Activated CD4-positive, alpha-beta T cell treated with anti-CD3 and anti-CD28 coated beads for 24 hours (primary cell): ENCODE measurements at regions not wholly inside any gene's neighbourhood (a gene's known extent, or its start where the extent isn't known, plus 50 kb on each side); places are given as distances from the start of the nearest gene placed in this dataset.

Experiments
- DNase-seq, 2 donors: peaks; one replicate each; pipeline ENCODE4 v3.0.0-alpha.2; 2020; ENCODE audit warnings: low read depth in 2 of 2

GRCh38 chr22:27499121-27499520 is 302.4 kb downstream of the MN1 start:
- DNase-seq: no peak

GRCh38 chr22:27501191-27501936 is 300.2 kb downstream of the MN1 start:
- no peak for DNase-seq

GRCh38 chr22:27502327-27502726 is 299.2 kb downstream of the MN1 start:
- no peak for DNase-seq

- no peak for DNase-seq
Measured at GRCh38 chr22:27504360-27505253, 296.9 kb downstream of the MN1 start.

- DNase-seq: no peak
Measured at GRCh38 chr22:27507111-27507611, 294.4 kb downstream of the MN1 start.

GRCh38 chr22:27507935-27508526 is 293.5 kb downstream of the MN1 start:
- DNase-seq: no peak

- DNase-seq: no peak
Measured at GRCh38 chr22:27509132-27509920, 292.2 kb downstream of the MN1 start.

- no peak for DNase-seq
Measured at GRCh38 chr22:27510024-27510423, 291.5 kb downstream of the MN1 start.

- DNase-seq: no peak
Measured at GRCh38 chr22:27512283-27512761, 289.2 kb downstream of the MN1 start.

GRCh38 chr22:27513021-27513420 is 288.5 kb downstream of the MN1 start:
- no peak for DNase-seq

GRCh38 chr22:27514601-27515523 is 286.7 kb downstream of the MN1 start:
- DNase-seq: no peak

- no peak for DNase-seq
Measured at GRCh38 chr22:27517361-27518155, 284.0 kb downstream of the MN1 start.

GRCh38 chr22:27518531-27519340 is 282.8 kb downstream of the MN1 start:
- DNase-seq: no peak

- DNase-seq: no peak
Measured at GRCh38 chr22:27523711-27524110, 277.8 kb downstream of the MN1 start.

- DNase-seq: no peak
Measured at GRCh38 chr22:27525711-27526110, 275.8 kb downstream of the MN1 start.

- no peak for DNase-seq
Measured at GRCh38 chr22:27526901-27527300, 274.7 kb downstream of the MN1 start.

- DNase-seq: no peak
Measured at GRCh38 chr22:27531782-27532530, 269.6 kb downstream of the MN1 start.
